NCI-H345 treated with DMSO at 0.1 percent for 48 hours (cell line): ENCODE measurements at regions not wholly inside any gene's neighbourhood (a gene's known extent, or its start where the extent isn't known, plus 50 kb on each side); places are given as distances from the start of the nearest gene placed in this dataset.
"Not testable (repeated sequence)": the region's sequence is repeated elsewhere in the genome, so short reads cannot be mapped to it uniquely, and the experiment has no call there.

Source experiments
- DNase-seq: peaks from one replicate; lab custom pipeline; 2025; ENCODE audit not compliant: unreplicated experiment; lab: John Stamatoyannopoulos, UW

GRCh38 chr6:19369785-19370184, 467.4 kb upstream of the ID4 start:
- no peak for DNase-seq

- DNase-seq: no peak
Measured at GRCh38 chr6:19370831-19371230, 466.3 kb upstream of the ID4 start.

GRCh38 chr6:19375613-19376012, 461.6 kb upstream of the ID4 start:
- no peak for DNase-seq

GRCh38 chr6:19377722-19378121, 459.4 kb upstream of the ID4 start:
- DNase-seq: no peak

- DNase-seq: no peak
Measured at GRCh38 chr6:19380293-19380692, 456.9 kb upstream of the ID4 start.

- DNase-seq: peak; percentile 3
Measured at GRCh38 chr6:19382676-19383075, 454.5 kb upstream of the ID4 start.

- no peak for DNase-seq
Measured at GRCh38 chr6:19391926-19392325, 445.2 kb upstream of the ID4 start.

GRCh38 chr6:19394051-19394450, 443.1 kb upstream of the ID4 start:
- no peak for DNase-seq

- DNase-seq: no peak
Measured at GRCh38 chr6:19394687-19395086, 442.5 kb upstream of the ID4 start.

GRCh38 chr6:19395316-19395715, 441.9 kb upstream of the ID4 start:
- DNase-seq: no peak

- no peak for DNase-seq
Measured at GRCh38 chr6:19399406-19399805, 437.8 kb upstream of the ID4 start.

- not testable (repeated sequence) for DNase-seq
Measured at GRCh38 chr6:19404884-19405283, 432.3 kb upstream of the ID4 start.

- DNase-seq: no peak
Measured at GRCh38 chr6:19408331-19408730, 428.8 kb upstream of the ID4 start.

GRCh38 chr6:19410481-19410880, 426.7 kb upstream of the ID4 start:
- DNase-seq: no peak

GRCh38 chr6:19413323-19413722, 423.8 kb upstream of the ID4 start:
- DNase-seq: no peak

- DNase-seq: no peak
Measured at GRCh38 chr6:19415605-19416326, 421.4 kb upstream of the ID4 start.

GRCh38 chr6:19416811-19417210, 420.4 kb upstream of the ID4 start:
- no peak for DNase-seq

GRCh38 chr6:19417713-19418112, 419.5 kb upstream of the ID4 start:
- DNase-seq: no peak

- no peak for DNase-seq
Measured at GRCh38 chr6:19424853-19425252, 412.3 kb upstream of the ID4 start.

- DNase-seq: no peak
Measured at GRCh38 chr6:19427548-19427947, 409.6 kb upstream of the ID4 start.

GRCh38 chr6:19432966-19433498, 404.1 kb upstream of the ID4 start:
- peak; percentile 61 for DNase-seq

GRCh38 chr6:19434065-19434464, 403.1 kb upstream of the ID4 start:
- DNase-seq: no peak

GRCh38 chr6:19435755-19436154, 401.4 kb upstream of the ID4 start:
- DNase-seq: no peak
